ENCODE measurements at regions not wholly inside any gene's neighbourhood (a gene's known extent, or its start where the extent isn't known, plus 50 kb on each side); places are given as distances from the start of the nearest gene placed in this dataset.

GRCh38 chr11:134749040-134749839 is 337.2 kb upstream of the B3GAT1 start:
- H3K4me3 ChIP-seq (replicated peaks; ENCODE audit: low read depth, low read length), result no peak overlapping the region
- DNase-seq (ENCODE audit: extremely low read depth, low read depth), result no peak
- TF ChIP-seq CTCF (IDR thresholded peaks at IDR 0.05; ENCODE audit: low read depth, low read length, missing control alignments), result no peak

- H3K4me3 ChIP-seq (replicated peaks; ENCODE audit: low read depth, low read length), result no peak overlapping the region
- no peak for DNase-seq (ENCODE audit: extremely low read depth, low read depth)
- TF ChIP-seq CTCF (IDR thresholded peaks at IDR 0.05; ENCODE audit: low read depth, low read length, missing control alignments), result no peak
These were observed 334.6 kb upstream of the B3GAT1 start for GRCh38 chr11:134746609-134747008.

- TF ChIP-seq CTCF (IDR thresholded peaks at IDR 0.05; ENCODE audit: low read depth, low read length, missing control alignments), result no peak
- H3K4me3 ChIP-seq (replicated peaks; ENCODE audit: low read depth, low read length), result no peak overlapping the region
- no peak for DNase-seq (ENCODE audit: extremely low read depth, low read depth)
These were observed 333.4 kb upstream of the B3GAT1 start for GRCh38 chr11:134745456-134745855.

GRCh38 chr11:134743820-134744195 is 331.8 kb upstream of the B3GAT1 start:
- no peak for TF ChIP-seq CTCF (IDR thresholded peaks at IDR 0.05; ENCODE audit: low read depth, low read length, missing control alignments)
- no peak for DNase-seq (ENCODE audit: extremely low read depth, low read depth)
- H3K4me3 ChIP-seq (replicated peaks; ENCODE audit: low read depth, low read length), result no peak overlapping the region

- TF ChIP-seq CTCF (IDR thresholded peaks at IDR 0.05; ENCODE audit: low read depth, low read length, missing control alignments), result no peak
- no peak for DNase-seq (ENCODE audit: extremely low read depth, low read depth)
- no peak overlapping the region for H3K4me3 ChIP-seq (replicated peaks; ENCODE audit: low read depth, low read length)
These were observed 331.1 kb upstream of the B3GAT1 start for GRCh38 chr11:134742956-134743819.

- H3K4me3 ChIP-seq (replicated peaks; ENCODE audit: low read depth, low read length), result no peak overlapping the region
- no peak for TF ChIP-seq CTCF (IDR thresholded peaks at IDR 0.05; ENCODE audit: low read depth, low read length, missing control alignments)
- no peak for DNase-seq (ENCODE audit: extremely low read depth, low read depth)
These were observed 330.2 kb upstream of the B3GAT1 start for GRCh38 chr11:134742224-134742612.

Data from HFF-Myc (cell line).